SH-SY5Y (cell line): ENCODE measurements at regions not wholly inside any gene's neighbourhood (a gene's known extent, or its start where the extent isn't known, plus 50 kb on each side); places are given as distances from the start of the nearest gene placed in this dataset.

Experiments used
- GATA2 ChIP-seq: IDR thresholded peaks from 2 replicates; pipeline ENCODE4 v1.6.1; 2011; ENCODE audit warnings: mild to moderate bottlenecking, low read depth, low read length
- GATA3 ChIP-seq: IDR thresholded peaks from 2 replicates; pipeline ENCODE4 v1.6.1; 2011; ENCODE audit warnings: low read depth, mild to moderate bottlenecking, low read length, moderate library complexity

DNA sequence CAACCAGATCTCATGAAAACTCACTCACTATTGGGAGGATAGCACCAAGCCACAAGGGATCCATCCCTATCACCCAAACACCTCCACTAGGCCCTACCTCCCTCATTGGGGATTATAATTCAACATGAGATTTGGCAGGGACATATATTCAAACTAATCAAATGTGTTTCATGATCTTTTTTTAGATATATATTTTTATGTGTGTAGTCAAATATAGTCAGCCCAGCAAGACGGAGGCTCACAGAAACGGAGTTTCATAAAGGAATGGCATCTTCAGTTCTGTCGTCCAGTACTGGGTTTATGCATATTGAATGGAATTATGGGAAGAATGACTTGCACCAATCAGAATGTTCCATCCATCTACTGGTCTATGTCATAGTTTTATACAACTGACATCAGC, 343.3 kb upstream of the KAZN start:
- TF ChIP-seq GATA2 = no peak
- TF ChIP-seq GATA3 = no peak
